ENCODE measurements at regions not wholly inside any gene's neighbourhood (a gene's known extent, or its start where the extent isn't known, plus 50 kb on each side); places are given as distances from the start of the nearest gene placed in this dataset.
A peak's percentile ranks its signal among the peaks of the same experiment; 100 is the strongest.

DNA sequence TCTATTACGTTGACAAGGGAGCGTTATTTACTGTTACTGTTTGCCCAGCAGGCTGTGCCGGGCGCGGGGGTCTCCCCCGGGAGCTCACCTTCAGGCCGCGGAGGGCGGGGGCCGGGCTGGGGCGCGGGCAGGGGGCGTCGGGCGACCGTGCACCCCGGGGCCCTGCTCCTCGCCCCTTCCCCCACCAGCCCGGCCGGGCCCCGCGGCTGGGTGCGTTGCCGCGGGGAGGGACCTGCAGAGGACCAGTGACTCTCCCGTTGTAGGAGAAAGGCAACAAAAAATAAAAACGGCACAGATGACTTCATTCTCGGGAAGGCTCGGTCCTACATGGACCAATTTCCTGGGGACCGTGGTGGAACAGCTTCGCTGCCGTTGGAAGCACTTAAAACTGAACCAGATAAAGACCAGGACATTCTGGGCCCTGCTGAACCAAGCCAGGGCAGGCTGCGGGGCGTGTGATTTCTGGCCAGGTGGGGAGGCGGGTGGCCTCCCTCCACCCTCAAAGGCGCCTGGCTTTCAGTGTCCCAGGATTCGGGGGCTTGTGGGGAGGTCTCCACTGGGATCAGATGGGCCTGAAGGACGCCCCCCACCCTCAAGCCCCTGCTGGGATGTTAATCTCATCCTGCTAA, 57.4 kb downstream of the IGLL1 start:
- ATAC-seq (no peak), DNase-seq (ENCODE audit: low spot score) (no peak)
- H3K27ac Mint-ChIP-seq: no peak overlapping the region
- H3K36me3 Mint-ChIP-seq: no peaks in the 10 kb centered on the region
- peaks cover 0 to 3% of the 10 kb centered on the region in 2 donors for H3K27me3 Mint-ChIP-seq
- no peaks in the 10 kb centered on the region for H3K4me1 Mint-ChIP-seq (ENCODE audit: low read depth in 2 of 2)
- no peaks in the 10 kb centered on the region for H3K9me3 Mint-ChIP-seq
- peak overlapping the region; percentile 52 for H3K4me3 Mint-ChIP-seq

DNA sequence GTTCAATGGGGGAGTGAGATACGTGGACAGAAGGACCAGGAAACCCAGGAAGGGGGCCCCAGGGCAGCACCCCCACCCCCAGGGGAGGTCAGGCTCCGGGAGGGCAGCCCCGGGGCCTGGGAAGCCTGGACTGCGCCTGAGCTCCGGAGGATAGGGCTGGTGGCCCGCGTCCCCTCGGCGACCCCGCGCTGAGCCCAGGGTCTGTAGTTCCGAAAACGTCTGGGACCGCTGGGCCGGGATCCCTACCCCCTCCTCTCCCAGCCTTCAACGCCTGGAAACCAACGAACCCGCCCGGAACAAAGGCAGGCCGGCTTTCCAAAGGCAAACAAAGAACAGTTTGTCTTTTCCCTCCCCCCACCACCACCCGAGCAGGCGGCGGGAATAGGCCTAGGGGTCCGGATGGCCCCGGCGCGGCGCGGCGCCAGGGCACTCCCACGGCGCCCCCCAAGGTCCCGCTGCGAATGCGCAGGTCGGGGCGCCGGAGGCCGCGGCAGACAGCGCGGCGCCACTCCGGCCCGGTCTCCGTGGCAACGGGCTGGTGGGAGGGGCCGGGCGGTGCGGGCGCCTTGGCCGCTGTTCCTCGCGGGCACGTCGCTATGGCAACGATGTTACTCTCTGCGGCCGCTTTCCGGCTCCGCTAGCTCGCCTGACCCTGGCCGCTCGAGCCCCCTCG, 58.5 kb downstream of the IGLL1 start:
- peaks cover 0 to 3% of the 10 kb centered on the region in 2 donors for H3K27me3 Mint-ChIP-seq
- peak overlapping the region; percentile 62 for H3K4me3 Mint-ChIP-seq
- no peaks in the 10 kb centered on the region for H3K36me3 Mint-ChIP-seq
- ATAC-seq (peak; percentile 94 to 97), DNase-seq (ENCODE audit: low spot score) (peak; percentile 92)
- H3K9me3 Mint-ChIP-seq: no peaks in the 10 kb centered on the region
- H3K27ac Mint-ChIP-seq: no peak overlapping the region
- no peaks in the 10 kb centered on the region for H3K4me1 Mint-ChIP-seq (ENCODE audit: low read depth in 2 of 2)

DNA sequence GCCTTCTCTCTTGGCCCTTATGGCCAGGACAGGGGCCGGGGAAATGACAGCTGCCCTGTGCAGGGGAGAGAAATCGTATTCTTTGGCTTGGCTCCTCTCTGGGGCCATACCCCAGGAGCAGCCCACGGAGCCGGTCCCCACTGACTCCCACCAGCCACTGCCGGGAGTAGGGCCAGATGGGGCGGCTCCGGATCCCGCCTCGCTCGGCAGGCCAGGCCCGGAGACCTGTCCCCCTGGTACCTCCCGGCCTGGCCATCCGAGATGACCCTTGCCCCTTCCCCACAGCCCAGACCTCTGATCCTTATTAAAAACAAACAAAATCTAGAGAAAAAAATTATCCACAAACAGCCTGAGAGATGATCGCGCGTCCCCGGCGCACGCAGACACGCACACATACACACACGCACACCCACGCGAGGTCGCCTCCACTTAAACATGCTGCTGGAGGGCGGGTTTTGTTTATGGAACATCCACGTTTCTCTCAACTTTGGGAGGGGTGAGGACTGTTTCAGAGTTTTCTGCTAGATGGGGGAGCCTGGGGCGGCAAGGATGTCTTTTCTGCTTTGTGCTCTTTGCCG, 59.1 kb downstream of the IGLL1 start:
- Mint-ChIP-seq H3K4me1 (ENCODE audit: low read depth in 2 of 2) (no peaks in the 10 kb centered on the region), H3K4me3 (peak overlapping the region; percentile 62), H3K27me3 (peaks cover 0 to 3% of the 10 kb centered on the region in 2 donors), H3K9me3 (no peaks in the 10 kb centered on the region), H3K27ac (no peak overlapping the region), H3K36me3 (no peaks in the 10 kb centered on the region)
- no peak for DNase-seq (ENCODE audit: low spot score)
- ATAC-seq: no peak

DNA sequence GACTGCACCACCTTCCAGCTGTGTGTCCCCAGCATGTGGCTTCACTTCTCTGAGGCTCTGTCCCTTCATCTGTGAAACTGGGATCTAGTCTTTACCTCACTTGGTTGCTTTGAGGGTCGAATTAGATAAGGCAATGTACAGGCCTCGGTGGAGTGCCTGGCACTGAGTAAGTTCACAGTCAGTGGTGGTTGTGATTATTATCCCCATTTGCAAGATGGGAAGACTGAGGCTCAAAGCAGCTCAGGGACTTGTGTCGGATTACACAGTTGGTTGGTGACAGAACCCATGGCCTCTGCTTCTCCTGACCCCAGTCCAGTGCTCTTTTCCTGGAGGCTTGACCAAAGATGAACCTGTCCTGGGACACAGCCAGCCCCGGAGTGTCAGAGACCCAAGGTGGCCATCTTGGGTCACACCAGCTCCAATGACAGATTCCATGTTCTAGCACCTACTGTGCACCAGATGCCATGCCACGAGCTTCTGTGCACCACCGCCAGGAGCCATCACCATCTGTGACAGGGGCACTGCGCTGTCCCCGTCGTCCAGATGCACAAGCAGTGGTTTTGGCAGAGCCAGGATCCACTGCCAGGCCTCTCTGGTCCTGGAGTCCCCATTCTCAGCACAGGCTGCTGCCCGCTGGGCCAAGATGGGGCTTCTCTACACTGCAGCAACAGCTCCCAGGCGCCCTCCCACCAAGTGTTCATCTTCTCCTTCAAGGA, 60.5 kb downstream of the IGLL1 start:
- Mint-ChIP-seq H3K4me1 (ENCODE audit: low read depth in 2 of 2) (no peaks in the 10 kb centered on the region), H3K4me3 (no peak overlapping the region), H3K36me3 (no peaks in the 10 kb centered on the region), H3K27ac (no peak overlapping the region), H3K27me3 (peaks cover 0 to 3% of the 10 kb centered on the region in 2 donors), H3K9me3 (no peaks in the 10 kb centered on the region)
- ATAC-seq (no peak), DNase-seq (ENCODE audit: low spot score) (no peak)

DNA sequence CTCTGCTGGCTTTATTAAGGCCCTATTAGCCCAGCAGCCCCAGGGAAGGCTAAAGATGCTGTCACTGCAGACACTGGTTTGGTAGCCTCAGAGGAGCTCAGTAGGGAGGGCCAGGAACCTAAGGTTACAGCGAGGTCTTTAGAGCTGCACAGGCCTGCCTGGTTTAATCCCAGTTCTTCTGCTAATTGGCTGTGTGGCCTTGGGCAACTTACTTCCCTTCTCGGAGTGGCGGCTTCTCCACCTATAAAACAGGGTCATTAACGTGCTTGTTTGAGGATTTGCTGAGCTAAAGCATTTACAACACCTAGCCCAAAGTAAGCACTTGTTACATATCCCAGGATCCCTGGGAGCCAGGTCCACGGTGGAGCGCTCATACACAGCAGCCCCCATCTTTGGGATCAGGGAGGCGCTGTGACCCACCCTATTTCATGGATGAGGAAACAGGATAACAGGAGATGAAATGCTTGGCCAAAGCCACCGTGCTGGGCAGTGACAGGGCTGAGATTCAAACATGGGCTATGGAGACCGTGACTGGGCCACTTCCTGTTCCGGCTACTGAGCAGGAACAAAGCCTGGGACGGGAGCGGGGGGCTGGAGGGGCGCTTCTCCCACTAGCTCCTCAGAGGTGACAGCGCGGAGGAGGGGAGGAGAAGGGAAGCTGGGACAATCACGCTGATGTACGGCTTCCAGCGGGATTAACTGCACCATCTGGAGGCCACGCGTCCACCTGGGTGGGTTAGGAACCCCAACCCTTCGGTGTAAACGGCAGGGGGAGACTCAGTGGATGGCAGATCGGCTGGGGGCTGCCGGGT, 61.5 kb downstream of the IGLL1 start:
- Mint-ChIP-seq H3K9me3 (no peaks in the 10 kb centered on the region), H3K4me1 (ENCODE audit: low read depth in 2 of 2) (no peaks in the 10 kb centered on the region), H3K27me3 (peaks cover 0 to 3% of the 10 kb centered on the region in 2 donors), H3K36me3 (no peaks in the 10 kb centered on the region), H3K27ac (no peak overlapping the region), H3K4me3 (no peak overlapping the region)
- DNase-seq (ENCODE audit: low spot score): no peak
- ATAC-seq: no peak

DNA sequence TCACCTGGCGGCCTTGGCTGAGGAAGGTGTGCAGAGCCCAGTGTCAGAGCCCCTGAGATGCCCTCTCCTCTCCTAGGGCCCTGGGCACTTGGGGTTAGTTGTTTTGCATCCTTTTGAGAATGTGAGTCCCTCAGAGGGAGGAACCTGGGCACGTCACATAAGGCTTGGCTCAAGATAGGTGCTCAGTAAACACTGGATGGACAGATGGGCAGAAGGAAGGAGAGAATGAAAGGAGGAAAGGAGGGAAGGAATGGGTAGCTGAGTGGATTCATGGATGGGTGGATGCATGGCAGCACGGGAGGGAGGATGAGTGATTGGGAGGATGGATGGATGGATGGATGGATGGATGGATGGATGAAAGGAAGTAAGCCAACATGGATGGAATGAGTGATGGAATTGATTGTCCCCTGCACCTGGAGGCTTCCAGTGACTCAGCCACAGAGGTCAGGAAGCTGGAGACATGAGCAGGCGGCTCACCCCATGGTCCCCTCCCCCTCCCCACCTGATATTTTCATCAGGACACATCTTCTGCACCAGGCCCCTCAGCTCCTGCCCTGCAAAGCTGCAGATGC, 62.2 kb downstream of the IGLL1 start:
- no peak for DNase-seq (ENCODE audit: low spot score)
- no peaks in the 10 kb centered on the region for H3K36me3 Mint-ChIP-seq
- H3K9me3 Mint-ChIP-seq: no peaks in the 10 kb centered on the region
- no peak overlapping the region for H3K27ac Mint-ChIP-seq
- no peak for ATAC-seq
- no peaks in the 10 kb centered on the region for H3K4me1 Mint-ChIP-seq (ENCODE audit: low read depth in 2 of 2)
- peaks cover 0 to 3% of the 10 kb centered on the region in 2 donors for H3K27me3 Mint-ChIP-seq
- no peak overlapping the region for H3K4me3 Mint-ChIP-seq

DNA sequence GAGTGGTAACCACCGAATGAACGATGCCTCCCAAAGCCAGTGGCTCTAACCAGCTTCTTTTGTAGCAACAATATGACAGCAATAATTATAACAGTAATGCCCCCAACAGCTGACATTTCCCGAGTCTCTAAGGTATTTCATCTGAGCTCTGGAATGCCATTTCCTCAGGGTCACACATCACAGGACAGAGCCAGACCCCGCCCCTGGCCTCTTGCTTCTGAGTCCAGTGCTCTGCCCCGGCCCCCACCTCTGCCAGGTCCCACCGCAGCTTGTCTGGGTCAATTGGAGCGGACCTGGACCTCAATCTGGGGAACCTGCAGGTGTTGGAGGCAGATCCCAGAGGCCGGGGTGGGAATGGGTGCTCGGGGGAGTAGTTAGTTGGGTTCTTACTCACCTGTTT, 63.8 kb downstream of the IGLL1 start:
- no peaks in the 10 kb centered on the region for H3K36me3 Mint-ChIP-seq
- peaks cover 0 to 3% of the 10 kb centered on the region in 2 donors for H3K27me3 Mint-ChIP-seq
- ATAC-seq: no peak
- H3K9me3 Mint-ChIP-seq: no peaks in the 10 kb centered on the region
- no peaks in the 10 kb centered on the region for H3K4me1 Mint-ChIP-seq (ENCODE audit: low read depth in 2 of 2)
- no peak for DNase-seq (ENCODE audit: low spot score)
- no peak overlapping the region for H3K4me3 Mint-ChIP-seq
- H3K27ac Mint-ChIP-seq: no peak overlapping the region

DNA sequence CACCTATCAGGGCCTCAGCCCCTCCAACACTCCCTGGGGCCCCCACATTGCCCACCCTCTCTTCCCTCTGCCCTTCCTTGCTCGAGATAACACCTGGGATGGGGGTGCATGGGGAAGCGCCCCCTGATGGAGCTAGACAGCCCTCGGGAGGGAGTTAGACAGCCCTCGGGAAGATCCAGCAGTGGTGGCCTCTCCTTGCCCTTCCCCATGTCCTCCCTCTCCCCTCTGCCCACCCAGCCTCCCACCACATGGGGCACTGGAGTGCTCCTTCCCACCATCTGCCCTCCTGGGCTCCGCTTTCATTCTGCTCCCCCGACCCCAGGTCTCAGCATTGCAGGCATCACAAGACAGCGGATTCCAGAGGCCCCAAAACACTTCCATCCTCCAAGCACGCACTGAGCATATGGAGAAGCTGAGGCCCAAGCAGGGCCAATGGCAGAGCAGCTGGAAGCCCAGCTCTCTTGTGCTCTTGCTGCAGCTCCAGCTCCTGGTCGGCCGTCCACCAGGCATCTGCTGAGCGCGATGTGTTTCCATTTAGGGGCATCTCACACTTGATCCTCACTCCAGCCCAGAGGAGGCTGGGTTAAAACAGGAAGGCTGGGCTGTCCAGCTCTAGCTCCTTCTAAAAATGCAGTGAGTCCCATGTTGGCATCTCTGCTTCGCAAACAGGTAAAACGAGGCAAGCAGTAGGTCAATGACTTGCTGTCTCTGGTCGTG, 65.6 kb downstream of the IGLL1 start:
- H3K36me3 Mint-ChIP-seq: no peaks in the 10 kb centered on the region
- H3K4me3 Mint-ChIP-seq: no peak overlapping the region
- no peaks in the 10 kb centered on the region for H3K4me1 Mint-ChIP-seq (ENCODE audit: low read depth in 2 of 2)
- H3K27ac Mint-ChIP-seq: no peak overlapping the region
- no peaks in the 10 kb centered on the region for H3K27me3 Mint-ChIP-seq
- ATAC-seq (no peak), DNase-seq (ENCODE audit: low spot score) (no peak)
- no peaks in the 10 kb centered on the region for H3K9me3 Mint-ChIP-seq

DNA sequence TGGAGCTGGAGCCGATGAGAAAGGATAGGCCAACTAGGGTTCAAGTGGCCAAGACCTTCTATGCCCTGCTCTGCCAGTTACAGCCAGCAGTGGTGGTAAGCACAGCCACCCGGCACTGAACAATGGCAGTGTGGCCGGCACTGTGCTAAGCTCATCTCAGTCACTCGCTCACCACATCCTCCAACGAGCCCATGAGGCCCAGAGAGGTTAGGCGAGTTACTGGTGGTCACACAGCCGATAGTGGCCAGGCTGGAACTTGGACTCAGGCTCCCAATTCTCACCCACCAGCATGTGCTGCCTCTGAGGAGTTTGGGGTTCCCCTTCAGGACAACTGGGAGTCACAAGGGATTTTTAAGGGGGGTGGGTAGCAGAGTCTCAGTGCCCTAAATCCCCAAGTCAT, 66.4 kb downstream of the IGLL1 start:
- ATAC-seq: peak; percentile 13 to 37
- Mint-ChIP-seq H3K4me3 (no peak overlapping the region), H3K36me3 (no peaks in the 10 kb centered on the region), H3K9me3 (no peaks in the 10 kb centered on the region), H3K27me3 (no peaks in the 10 kb centered on the region), H3K4me1 (ENCODE audit: low read depth in 2 of 2) (no peaks in the 10 kb centered on the region), H3K27ac (no peak overlapping the region)
- no peak for DNase-seq (ENCODE audit: low spot score)

DNA sequence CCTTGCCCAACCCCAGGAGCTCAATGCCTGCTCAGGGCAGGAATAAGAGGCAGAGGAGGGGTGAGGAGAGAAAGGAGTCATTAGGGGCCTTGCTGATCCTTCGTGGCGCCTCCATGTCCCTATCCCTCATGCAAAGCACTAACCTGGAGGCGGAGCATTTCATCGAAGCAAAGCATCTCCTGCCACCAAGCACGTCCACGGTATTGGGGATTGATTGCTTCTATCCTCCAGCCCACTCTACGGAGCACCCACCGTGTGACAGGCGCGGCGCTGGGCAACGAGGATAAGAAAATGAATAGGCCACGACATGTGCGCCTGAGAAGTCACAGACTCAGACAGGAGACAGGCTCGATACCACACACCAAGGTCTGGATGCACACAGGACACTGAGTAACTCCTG, 67.0 kb downstream of the IGLL1 start:
- ATAC-seq (peak in 1 of 2 donors; percentile 33), DNase-seq (ENCODE audit: low spot score) (no peak)
- Mint-ChIP-seq H3K4me1 (ENCODE audit: low read depth in 2 of 2) (no peaks in the 10 kb centered on the region), H3K27ac (no peak overlapping the region), H3K4me3 (no peak overlapping the region), H3K36me3 (no peaks in the 10 kb centered on the region), H3K27me3 (no peaks in the 10 kb centered on the region), H3K9me3 (no peaks in the 10 kb centered on the region)

DNA sequence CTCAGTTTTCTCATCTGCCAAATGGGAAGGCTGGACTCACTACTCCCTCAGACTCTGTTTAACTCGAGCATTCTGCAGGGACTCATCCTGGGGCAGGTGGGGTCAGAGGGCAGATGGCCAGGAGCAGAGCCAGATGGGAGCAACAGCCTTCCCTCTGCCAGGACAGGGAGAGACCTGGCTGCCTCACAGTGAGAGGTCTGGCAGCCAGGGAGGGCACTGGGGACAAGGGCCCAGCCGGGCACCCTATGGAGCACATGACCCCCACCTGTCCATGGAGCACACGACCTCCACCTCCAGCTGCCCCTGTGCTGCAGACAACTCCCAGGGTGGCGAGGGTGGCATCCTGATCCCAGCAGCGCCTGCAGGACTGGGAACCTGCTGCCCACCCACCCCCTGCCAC, 67.4 kb downstream of the IGLL1 start:
- Mint-ChIP-seq H3K9me3 (no peaks in the 10 kb centered on the region), H3K27ac (no peak overlapping the region), H3K36me3 (no peaks in the 10 kb centered on the region), H3K27me3 (no peaks in the 10 kb centered on the region), H3K4me3 (no peak overlapping the region), H3K4me1 (ENCODE audit: low read depth in 2 of 2) (no peaks in the 10 kb centered on the region)
- no peak for DNase-seq (ENCODE audit: low spot score)
- ATAC-seq: peak in 1 of 2 donors; percentile 50

DNA sequence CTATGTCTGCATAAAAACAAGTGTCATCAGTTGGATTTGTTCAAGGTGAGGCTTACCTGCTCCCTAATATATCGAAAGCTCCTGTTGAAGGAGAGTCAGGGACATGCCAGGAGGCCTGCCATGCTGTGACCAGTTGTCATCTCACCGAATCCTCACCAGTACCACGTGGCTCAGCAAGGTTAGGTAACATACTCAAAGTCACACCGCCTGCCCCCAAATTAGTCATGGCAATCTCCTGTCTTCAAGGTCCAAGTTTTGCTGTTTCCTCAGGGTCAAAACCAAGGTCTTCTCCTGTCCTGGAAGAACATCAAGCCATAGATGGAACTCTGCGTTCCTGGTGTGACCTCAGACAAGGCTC, 67.8 kb downstream of the IGLL1 start:
- ATAC-seq: no peak
- Mint-ChIP-seq H3K4me3 (no peak overlapping the region), H3K36me3 (no peaks in the 10 kb centered on the region), H3K27me3 (peaks cover 0 to 2% of the 10 kb centered on the region in 2 donors), H3K4me1 (ENCODE audit: low read depth in 2 of 2) (peaks cover 0 to 2% of the 10 kb centered on the region in 2 donors), H3K27ac (no peak overlapping the region), H3K9me3 (no peaks in the 10 kb centered on the region)
- no peak for DNase-seq (ENCODE audit: low spot score)

Data from natural killer cell treated with Interleukin-12 subunit alpha and Interleukin-12 subunit beta and Interleukin-15 and Interleukin-18, amount 100 ng/mL, for 72 hours (primary cell).